ENCODE measurements at regions not wholly inside any gene's neighbourhood (a gene's known extent, or its start where the extent isn't known, plus 50 kb on each side); places are given as distances from the start of the nearest gene placed in this dataset.
"Not testable (repeated sequence)": the region's sequence is repeated elsewhere in the genome, so short reads cannot be mapped to it uniquely, and the experiment has no call there.

- no peak for DNase-seq (ENCODE audit: low read depth in 3 of 3)
Observed at GRCh38 chrX:13427441-13428052, 107.7 kb upstream of the ATXN3L start.

GRCh38 chrX:13420545-13421183 lies 100.8 kb upstream of the ATXN3L start:
- DNase-seq (ENCODE audit: low read depth in 3 of 3) = no peak

GRCh38 chrX:13419918-13420317 lies 100.1 kb upstream of the ATXN3L start:
- no peak for DNase-seq (ENCODE audit: low read depth in 3 of 3)

DNA sequence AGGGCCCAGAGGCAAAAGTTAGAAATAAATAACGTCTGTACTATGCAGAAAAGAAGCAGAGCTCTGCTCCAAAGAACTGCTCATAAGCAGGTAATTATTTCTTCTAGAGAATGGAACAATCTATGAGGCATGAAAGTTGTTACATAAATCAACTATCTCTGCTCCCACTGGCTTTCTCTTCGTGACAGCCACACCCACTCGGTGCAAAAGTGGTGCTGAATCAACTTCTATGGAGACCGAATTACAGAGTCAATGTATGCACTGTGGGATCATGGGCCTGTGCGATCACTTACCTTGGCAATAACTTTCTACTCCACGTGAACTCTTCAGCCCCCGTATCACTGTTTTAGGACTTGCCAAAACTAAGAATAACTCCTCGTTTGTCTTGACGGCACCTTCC lies 99.4 kb upstream of the ATXN3L start:
- no peak for DNase-seq (ENCODE audit: low read depth in 3 of 3)

- no peak for DNase-seq (ENCODE audit: low read depth in 3 of 3)
Observed at GRCh38 chrX:13418126-13419097, 98.6 kb upstream of the ATXN3L start.

GRCh38 chrX:13415509-13415908 lies 95.7 kb upstream of the ATXN3L start:
- DNase-seq (ENCODE audit: low read depth in 3 of 3) = no peak

- no peak for DNase-seq (ENCODE audit: low read depth in 3 of 3)
Observed at GRCh38 chrX:13414006-13414647, 94.3 kb upstream of the ATXN3L start.

- DNase-seq (ENCODE audit: low read depth in 3 of 3) = no peak
Observed at GRCh38 chrX:13412208-13412600, 92.4 kb upstream of the ATXN3L start.

- DNase-seq (ENCODE audit: low read depth in 3 of 3) = no peak
Observed at GRCh38 chrX:13411496-13412207, 91.8 kb upstream of the ATXN3L start.

DNA sequence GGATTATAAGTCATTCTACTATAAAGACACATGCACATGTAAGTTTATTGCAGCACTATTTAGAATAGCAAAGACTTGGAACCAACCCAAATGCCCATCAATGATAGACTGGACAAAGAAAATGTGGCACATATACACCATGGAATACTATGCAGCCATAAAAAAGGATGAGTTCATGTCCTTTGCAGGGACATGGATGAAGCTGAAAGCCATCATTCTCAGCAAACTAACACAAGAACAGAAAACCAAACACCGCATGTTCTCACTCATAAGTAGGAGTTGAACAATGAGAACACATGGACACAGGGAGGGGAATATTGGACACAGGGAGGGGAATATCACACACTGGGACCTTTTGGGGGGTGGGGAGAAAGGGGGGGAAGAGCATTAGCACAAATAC lies 88.7 kb upstream of the ATXN3L start:
- DNase-seq (ENCODE audit: low read depth in 3 of 3) = not testable (repeated sequence)

DNA sequence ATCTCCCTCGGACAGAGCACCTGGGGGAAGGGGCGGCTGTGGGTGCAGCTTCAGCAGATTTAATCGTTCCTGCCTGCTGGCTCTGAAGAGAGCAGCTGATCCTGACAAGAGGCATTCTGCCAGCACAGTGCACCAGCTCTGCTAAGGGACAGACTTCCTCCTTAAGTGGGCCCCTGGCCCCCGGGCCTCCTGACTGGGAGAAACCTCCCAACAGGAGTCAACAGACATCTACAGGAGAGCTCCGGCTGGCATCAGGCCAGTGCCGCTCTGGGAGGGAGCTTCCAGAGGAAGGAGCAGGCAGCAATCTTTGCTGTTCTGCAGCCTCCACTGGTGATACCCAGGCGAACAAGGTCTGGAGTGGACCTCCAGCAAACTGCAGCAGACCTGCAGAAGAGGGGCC lies 84.9 kb upstream of the ATXN3L start:
- DNase-seq (ENCODE audit: low read depth in 3 of 3) = not testable (repeated sequence)

- DNase-seq (ENCODE audit: low read depth in 3 of 3) = no peak
Observed at GRCh38 chrX:13404364-13404763, 84.5 kb upstream of the ATXN3L start.

- DNase-seq (ENCODE audit: low read depth in 3 of 3) = no peak
Observed at GRCh38 chrX:13401724-13402123, 81.9 kb upstream of the ATXN3L start.

DNA sequence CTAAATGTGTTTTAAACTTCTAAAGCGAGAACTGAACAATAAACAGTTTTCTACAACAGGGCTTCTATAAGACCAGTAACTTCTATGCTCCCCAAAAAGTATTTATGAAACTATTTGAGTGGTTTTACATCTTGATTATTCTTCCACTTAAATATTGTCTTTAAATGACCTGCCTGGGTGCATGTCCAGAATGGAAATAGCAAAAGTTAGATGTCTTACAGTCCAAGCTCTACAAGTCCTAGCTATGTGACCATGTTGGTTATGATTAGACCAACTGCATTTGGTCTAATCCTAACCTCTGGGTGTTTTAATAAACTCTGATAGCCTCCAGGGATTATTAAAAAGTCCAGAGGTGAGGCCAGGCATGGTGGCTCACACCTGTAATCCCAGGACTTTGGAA lies 79.0 kb upstream of the ATXN3L start:
- no peak for DNase-seq (ENCODE audit: low read depth in 3 of 3)

DNA sequence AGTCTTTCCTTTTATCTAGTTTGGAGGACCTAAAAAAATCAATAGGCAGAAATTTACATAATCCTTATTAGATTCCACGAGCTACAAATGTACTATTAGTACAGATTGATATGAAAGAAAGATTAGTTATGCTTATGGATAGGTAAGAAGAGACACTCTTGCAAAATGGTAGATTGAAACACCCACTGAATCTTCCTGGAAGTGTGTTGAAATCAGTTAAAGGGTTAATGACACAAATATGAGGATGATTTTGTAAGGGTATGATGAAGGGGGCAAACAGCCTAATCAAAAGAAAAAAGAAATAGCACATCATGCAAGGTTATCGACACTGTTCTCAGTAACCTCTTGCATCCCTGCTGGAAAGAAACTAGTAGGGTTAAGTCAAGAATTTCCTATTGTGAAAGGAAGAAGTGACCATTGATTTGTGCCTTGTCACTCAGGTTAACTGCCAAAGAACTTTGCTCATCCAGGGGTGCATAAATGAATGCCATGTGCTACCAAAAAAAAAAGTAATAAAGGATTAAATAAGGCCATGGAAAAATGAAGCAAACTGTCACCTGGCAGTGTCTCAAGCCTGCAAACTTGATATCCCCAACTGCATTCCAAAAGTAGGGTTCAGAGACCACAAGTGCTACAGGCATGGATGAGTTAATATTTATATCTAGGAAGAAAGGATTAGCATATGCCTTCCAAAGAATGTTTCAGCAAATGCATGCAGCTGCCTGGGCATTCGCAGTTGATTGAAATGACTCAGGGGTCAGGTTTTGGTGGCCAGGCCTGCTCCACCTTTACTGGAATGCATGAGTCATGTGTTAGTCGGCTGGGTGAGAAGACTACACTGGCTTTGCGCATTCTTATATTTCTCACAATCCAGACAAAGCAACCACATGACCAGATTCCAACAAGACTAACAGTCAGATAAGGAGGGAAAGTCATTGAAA lies 78.3 kb upstream of the ATXN3L start:
- DNase-seq (ENCODE audit: low read depth in 3 of 3) = no peak

GRCh38 chrX:13396924-13397323 lies 77.1 kb upstream of the ATXN3L start:
- DNase-seq (ENCODE audit: low read depth in 3 of 3) = no peak

DNA sequence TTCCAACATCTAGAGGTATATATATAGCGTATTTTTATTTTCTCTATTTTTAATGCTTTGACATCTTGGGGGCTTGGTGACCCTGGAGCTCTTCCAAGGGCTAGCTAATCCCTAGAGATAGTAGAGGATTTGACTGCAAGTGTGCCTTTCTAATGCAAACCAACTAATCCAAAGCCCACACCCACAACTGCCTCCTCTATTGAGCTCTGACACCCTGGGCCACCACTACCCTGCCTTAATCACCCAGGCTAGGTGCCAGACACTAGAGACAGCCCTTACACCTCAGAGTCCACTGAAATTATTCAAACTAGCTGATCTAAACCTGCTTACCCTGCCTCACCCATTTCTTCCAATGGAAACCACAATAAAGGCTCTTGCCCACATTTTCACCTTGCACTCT lies 69.6 kb upstream of the ATXN3L start:
- DNase-seq (ENCODE audit: low read depth in 3 of 3) = no peak

DNA sequence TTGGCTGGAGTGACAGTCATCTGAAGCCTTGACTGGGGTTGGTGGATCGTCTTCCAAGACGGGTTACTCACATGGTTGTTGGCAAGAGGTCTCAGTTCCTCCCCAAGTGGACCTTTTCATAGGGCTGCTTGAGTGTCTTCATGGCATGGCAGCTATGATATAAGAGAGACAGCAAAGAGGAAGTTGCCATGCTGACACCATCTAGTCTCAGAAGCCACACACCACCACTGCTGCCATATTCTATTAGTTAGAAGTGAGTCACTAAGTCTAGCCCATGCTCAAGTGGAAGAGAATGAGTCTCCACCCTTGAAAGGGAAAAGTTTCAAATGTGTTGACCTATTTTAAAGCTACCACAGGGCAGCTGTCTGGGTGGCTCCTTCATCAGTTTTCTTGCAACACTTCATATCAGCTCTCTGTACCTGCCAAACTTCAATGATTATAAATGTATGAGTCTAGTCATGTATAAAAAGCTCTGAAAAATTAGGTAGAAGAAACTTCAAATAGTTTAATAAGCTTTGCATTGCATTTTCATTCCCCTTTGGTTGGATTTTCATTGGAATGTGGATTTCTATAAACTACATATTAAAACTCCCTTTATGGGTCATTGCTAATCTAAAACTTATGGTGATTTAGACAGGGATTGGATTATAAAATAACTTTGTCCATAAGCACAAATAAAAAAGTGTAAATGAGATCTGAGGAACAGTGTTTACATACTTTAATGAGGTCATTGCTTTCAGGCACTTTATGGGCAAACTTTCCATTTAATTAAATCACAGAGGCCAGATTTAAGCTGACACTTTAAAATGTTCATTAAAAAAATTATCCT lies 68.0 kb upstream of the ATXN3L start:
- DNase-seq (ENCODE audit: low read depth in 3 of 3) = no peak

DNA sequence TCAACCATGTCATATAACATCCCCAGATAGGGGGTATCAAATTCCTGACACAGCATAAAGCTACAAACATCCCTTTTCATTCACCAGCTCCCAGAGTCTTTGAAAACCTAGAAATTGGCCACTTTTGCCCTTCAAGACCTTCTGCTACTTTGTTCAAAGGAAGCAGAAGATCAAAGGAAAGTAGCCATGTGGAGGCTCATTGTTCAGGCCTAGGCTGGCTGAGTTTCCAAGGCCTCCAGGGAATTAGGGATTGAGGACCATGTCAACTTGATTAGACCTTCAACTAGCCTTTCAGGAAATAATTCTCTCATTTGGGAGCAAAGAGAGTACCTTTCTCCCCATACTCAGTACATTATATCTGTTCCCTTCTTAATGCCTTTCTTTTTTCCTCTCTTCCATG lies 66.8 kb upstream of the ATXN3L start:
- no peak for DNase-seq (ENCODE audit: low read depth in 3 of 3)

DNA sequence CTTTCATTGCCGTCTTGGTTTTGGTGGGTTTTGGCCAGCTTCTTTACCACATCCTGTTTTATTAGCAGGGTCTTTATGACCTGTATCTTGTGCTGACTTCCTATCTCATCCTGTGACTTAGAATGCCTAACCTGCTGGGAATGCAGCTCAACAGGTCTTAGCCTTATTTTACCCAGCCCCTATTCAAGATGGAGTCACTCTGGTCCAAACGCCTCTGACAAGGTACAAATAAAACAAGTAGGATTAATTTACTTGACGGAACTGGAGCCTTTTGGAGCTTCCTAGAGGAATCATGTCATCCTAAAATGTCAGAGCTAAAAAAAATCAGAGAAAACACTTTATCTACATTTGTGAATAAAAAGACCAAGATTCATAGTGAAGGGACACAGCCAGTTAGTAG lies 66.2 kb upstream of the ATXN3L start:
- no peak for DNase-seq (ENCODE audit: low read depth in 3 of 3)
